Sigmoid colon (tissue), 6 donors: ENCODE measurements at regions not wholly inside any gene's neighbourhood (a gene's known extent, or its start where the extent isn't known, plus 50 kb on each side); places are given as distances from the start of the nearest gene placed in this dataset.

Experiments used
- DNase-seq: peaks from one replicate; pipeline ENCODE4 v3.0.0-alpha.2; 2019
- H3K27ac ChIP-seq, 4 donors: fragments of 200-600 bp; sonication (generic); one replicate each; pipeline ENCODE4 v1.5.1; 2016 to 2019; ENCODE audit warnings: mild to moderate bottlenecking in 1 of 4
- H3K27me3 ChIP-seq, 3 donors: fragments of 200-600 bp; sonication (generic); one replicate each; pipeline ENCODE4 v1.5.1; 2019; ENCODE audit warnings: mild to moderate bottlenecking in 1 of 3
- H3K36me3 ChIP-seq, 4 donors: fragments of 200-600 bp; sonication (generic); one replicate each; pipeline ENCODE4 v1.5.1; 2016 to 2019
- H3K4me1 ChIP-seq, 4 donors: fragments of 200-600 bp; sonication (generic); one replicate each; pipeline ENCODE4 v1.5.1; 2017 to 2019
- H3K4me3 ChIP-seq, 4 donors: fragments of 200-600 bp; sonication (generic); one replicate each; pipeline ENCODE4 v1.5.1; 2017 to 2019; ENCODE audit warnings: mild to moderate bottlenecking in 2 of 4, moderate library complexity in 1 of 4
- H3K9me3 ChIP-seq, 4 donors: fragments of 200-600 bp in 3 of 4; sonication (generic) in 3 of 4; one replicate each; pipeline versions ENCODE4 v1.5.1 to v1.6.1; 2013 to 2019
- EP300 ChIP-seq, 4 donors: sonication (generic); formaldehyde crosslinking; IDR thresholded peaks; one replicate each; pipeline ENCODE4 v1.6.1; 2017; ENCODE audit warnings: antibody characterized with exemption in 4 of 4
- POLR2A ChIP-seq, 2 donors: fragments of 450-650 bp; IDR thresholded peaks; one replicate each; pipeline ENCODE4 v1.6.1; 2016; ENCODE audit warnings: antibody characterized with exemption in 2 of 2, mild to moderate bottlenecking in 2 of 2, moderate library complexity in 2 of 2
- POLR2AphosphoS5 ChIP-seq, 4 donors: sonication (generic); formaldehyde crosslinking; IDR thresholded peaks; one replicate each; pipeline ENCODE4 v1.6.1; 2017; ENCODE audit warnings: antibody characterized with exemption in 4 of 4
- WGBS, 2 donors: extraction: QIAGEN DNeasy Blood & Tissue Kit; methylation state at CpG; one replicate each; pipeline ENCODE4 v1.1.7; 2013; 5-methylcytosine and 5-hydroxymethylcytosine counted together
- intact Hi-C: fragments of 100-400 bp; cut with DNase I; formaldehyde crosslinking; loops from one replicate; pipeline ENCODE4 v1.15.1; 2023
- TF ChIP-seq, protein P1 (sequence below), 4 experiments: fragments of 450-650 bp in 3 of 4; fragments of 200-600 bp in 1 of 4; IDR thresholded peaks; one replicate each; pipeline ENCODE4 v1.5.1; 2016 to 2019; ENCODE audit warnings: antibody characterized with exemption in 4 of 4, mild to moderate bottlenecking in 3 of 4, moderate library complexity in 2 of 4
- donor health status: healthy with polysubstance abuse.
- donor health status: healthy.

DNA sequence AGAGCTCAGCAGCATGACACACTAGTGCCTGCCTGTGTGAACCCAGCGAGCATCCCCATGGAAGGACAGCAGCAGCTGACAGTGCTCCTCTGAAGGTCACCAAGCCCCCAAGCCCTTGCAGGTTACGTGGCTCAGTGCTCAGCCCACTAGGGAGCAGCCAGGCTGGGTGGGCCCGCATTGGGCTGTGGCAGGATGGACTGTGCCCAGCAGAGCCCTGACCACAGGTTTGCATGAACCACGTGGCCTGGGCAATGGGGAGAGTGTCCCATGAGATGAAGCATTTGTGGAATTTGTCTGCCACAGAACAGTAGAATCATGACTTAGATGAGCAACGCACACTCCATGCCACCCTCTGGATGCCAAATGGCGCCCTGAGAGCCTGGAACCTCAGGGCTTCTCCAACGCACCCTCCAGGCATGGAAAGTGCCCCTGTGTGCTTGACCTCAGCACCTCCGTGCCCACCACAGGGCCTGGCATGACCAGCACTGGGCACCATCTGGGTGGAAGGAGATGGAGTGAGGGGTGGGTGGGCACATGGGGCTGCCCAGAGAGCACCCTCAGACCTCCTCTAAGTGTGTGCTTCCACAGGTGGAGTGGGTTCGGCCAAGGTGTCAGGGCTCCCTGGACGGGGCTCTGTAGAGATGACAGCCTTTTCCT is 216.1 kb upstream of the RAB6C start:
- Histone ChIP-seq H3K4me1 (peaks cover 0 to 9% (median 8%) of the 10 kb centered on the region in 4 donors), H3K27ac (no peak overlapping the region), H3K9me3 (no peaks in the 10 kb centered on the region), H3K4me3 (no peak overlapping the region), H3K36me3 (no peaks in the 10 kb centered on the region), H3K27me3 (peaks cover 0 to 4% (median 0%) of the 10 kb centered on the region in 3 donors)
- no peak for DNase-seq
- 83 to 90% methylated on average over 10 of the region's 10 CpGs for WGBS, 2 donors
- intact Hi-C loops = no loop called here
- TF ChIP-seq POLR2A (IDR thresholded peaks at IDR 0.05) (no peak), POLR2AphosphoS5 (IDR thresholded peaks at IDR 0.05) (no peak), EP300 (IDR thresholded peaks at IDR 0.05) (no peak)
- TF ChIP-seq, protein P1, sequence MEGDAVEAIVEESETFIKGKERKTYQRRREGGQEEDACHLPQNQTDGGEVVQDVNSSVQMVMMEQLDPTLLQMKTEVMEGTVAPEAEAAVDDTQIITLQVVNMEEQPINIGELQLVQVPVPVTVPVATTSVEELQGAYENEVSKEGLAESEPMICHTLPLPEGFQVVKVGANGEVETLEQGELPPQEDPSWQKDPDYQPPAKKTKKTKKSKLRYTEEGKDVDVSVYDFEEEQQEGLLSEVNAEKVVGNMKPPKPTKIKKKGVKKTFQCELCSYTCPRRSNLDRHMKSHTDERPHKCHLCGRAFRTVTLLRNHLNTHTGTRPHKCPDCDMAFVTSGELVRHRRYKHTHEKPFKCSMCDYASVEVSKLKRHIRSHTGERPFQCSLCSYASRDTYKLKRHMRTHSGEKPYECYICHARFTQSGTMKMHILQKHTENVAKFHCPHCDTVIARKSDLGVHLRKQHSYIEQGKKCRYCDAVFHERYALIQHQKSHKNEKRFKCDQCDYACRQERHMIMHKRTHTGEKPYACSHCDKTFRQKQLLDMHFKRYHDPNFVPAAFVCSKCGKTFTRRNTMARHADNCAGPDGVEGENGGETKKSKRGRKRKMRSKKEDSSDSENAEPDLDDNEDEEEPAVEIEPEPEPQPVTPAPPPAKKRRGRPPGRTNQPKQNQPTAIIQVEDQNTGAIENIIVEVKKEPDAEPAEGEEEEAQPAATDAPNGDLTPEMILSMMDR (IDR thresholded peaks at IDR 0.05) = no peak

DNA sequence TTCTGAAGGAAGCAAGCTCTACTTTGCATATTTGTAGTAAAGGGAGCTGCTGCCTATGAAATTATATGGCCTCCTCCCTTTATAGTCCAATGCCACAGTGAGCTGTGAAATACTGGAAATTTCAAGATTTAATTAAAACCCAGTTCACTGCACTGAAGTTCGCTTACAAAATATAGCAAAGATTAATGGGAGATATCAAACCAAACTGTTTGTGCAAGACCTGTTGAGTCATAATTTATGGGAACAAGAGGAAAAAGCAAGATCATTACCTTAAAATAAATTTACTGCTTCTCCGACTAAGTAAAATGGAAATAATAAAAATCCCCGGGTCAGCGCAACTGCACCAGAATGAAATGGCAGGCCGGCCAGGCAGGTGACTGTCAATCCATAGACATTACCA is 215.5 kb upstream of the RAB6C start:
- no peaks in the 10 kb centered on the region for H3K36me3 ChIP-seq
- H3K4me1 ChIP-seq = peaks cover 0 to 3% (median 2%) of the 10 kb centered on the region in 4 donors
- H3K9me3 ChIP-seq = no peaks in the 10 kb centered on the region
- no peak overlapping the region for H3K27ac ChIP-seq
- 68 to 84% methylated on average over 5 of the region's 5 CpGs for WGBS, 2 donors
- no peak for DNase-seq
- intact Hi-C loops = no loop called here
- peaks cover 0 to 4% (median 0%) of the 10 kb centered on the region in 3 donors for H3K27me3 ChIP-seq
- H3K4me3 ChIP-seq = no peak overlapping the region
- no peak for TF ChIP-seq POLR2AphosphoS5 (IDR thresholded peaks at IDR 0.05)

DNA sequence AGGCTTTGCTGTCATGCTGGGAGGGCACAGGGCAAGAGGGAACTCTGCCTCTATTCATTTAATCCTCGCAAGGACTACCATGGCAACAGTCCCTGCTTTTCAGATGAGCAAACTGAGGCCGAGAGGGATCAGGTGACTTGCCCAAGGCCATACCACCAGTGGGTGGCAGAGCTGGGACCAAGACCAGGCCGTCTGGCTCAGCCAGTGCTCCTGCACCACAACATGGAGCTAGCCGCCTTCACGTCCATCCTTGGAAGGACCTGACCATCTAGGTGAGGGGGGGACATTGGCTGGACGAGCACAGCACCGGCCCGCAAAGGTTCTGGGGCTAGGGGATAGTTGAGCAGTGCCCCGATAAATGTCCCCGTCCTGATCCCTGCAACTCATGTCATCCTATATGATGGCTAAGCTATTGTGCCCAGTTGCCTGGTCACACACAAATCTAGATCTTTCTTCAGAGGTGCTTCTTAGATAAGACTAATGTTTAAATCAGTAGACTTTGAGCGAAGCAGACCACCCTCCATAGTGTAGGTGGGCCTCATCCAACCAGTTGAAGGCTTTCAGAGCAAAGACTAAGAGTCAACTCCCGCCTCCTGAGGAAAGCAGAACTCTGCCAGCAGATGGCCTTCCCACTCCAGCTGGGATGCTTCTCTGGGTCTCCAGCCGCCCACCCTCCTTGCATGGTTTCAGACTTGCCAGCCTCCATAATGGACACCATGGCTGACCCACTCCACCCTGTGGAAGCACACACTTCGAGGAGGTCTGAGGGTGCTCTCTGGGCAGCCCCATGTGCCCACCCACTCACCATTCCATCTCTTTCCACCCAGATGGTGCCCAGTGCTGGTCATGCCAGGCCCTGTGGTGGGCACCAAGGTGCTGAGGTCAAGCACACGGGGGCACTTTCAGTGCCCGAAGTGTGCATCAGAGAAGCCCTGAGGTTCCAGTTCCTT is 214.8 kb upstream of the RAB6C start:
- Histone ChIP-seq H3K4me1 (no peaks in the 10 kb centered on the region), H3K4me3 (no peak overlapping the region), H3K27me3 (peaks cover 0 to 4% (median 0%) of the 10 kb centered on the region in 3 donors), H3K27ac (no peak overlapping the region), H3K9me3 (no peaks in the 10 kb centered on the region), H3K36me3 (no peaks in the 10 kb centered on the region)
- TF ChIP-seq, protein P1 (IDR thresholded peaks at IDR 0.05) = no peak
- TF ChIP-seq EP300 (IDR thresholded peaks at IDR 0.05) = no peak
- TF ChIP-seq POLR2A (IDR thresholded peaks at IDR 0.05) = no peak
- TF ChIP-seq POLR2AphosphoS5 (IDR thresholded peaks at IDR 0.05) = no peak
- intact Hi-C loops = no loop called here
- no peak for DNase-seq
- 79 to 87% methylated on average over 16 of the region's 16 CpGs for WGBS, 2 donors

DNA sequence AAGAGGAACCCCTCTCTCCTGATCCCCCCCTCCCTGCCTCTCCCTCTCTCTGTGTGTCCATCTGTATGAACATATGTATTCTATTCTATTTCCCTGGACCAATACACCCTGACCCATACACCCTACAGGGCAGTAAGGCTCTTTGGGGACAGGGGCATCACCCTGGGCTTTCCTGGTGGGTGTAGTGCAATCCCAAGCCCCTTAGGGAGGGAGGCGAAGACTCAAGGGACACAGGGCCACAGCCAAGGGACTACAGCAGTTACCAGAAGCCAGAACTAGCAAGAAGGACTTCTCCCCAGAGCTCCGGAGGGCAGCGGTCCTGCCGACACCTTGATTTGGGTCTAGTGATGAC is 214.2 kb upstream of the RAB6C start:
- Histone ChIP-seq H3K9me3 (no peaks in the 10 kb centered on the region), H3K27ac (no peak overlapping the region), H3K4me1 (no peaks in the 10 kb centered on the region), H3K4me3 (no peak overlapping the region), H3K36me3 (no peaks in the 10 kb centered on the region), H3K27me3 (peaks cover 0 to 4% (median 0%) of the 10 kb centered on the region in 3 donors)
- DNase-seq = no peak
- intact Hi-C loops = no loop called here
- WGBS, 2 donors = 82 to 90% methylated on average over 4 of the region's 4 CpGs
- TF ChIP-seq, protein P1 (IDR thresholded peaks at IDR 0.05) = no peak
- TF ChIP-seq POLR2A (IDR thresholded peaks at IDR 0.05) (no peak), POLR2AphosphoS5 (IDR thresholded peaks at IDR 0.05) (no peak)

DNA sequence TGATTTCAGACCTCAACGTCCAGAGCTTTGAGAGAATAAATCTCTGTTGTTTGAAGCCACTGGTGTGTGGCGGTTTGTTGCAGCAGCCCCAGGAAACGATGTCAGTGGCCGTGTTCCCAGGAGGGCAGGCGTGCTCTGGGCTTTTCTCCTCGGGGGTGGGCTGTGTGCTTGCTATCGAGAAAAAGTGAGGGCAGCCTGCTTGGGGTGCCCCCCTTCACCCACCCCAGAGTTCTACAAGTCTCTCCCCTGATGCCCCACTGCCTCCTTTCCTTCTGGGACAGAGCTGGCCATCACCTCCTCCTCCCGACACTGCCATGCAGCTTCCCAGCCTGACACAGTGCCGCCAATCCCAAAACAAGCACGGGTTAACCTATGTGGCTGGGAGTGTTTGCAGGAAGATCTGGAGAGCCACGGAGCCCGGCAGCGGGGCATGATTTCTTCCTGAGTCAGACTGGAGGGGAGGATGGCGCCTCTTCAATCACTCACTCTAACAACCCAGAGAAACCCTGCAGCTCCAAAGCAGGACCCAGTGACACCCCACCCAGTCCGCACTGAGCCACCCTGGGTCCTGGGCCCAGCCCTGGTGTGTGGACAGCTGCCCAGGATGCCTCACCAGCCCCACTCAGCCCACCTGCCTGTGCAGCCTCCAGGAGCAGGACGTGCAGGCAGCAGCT is 213.7 kb upstream of the RAB6C start:
- Histone ChIP-seq H3K36me3 (no peaks in the 10 kb centered on the region), H3K27ac (no peak overlapping the region), H3K27me3 (peaks cover 0 to 4% (median 0%) of the 10 kb centered on the region in 3 donors), H3K9me3 (no peaks in the 10 kb centered on the region), H3K4me3 (no peak overlapping the region), H3K4me1 (no peaks in the 10 kb centered on the region)
- TF ChIP-seq EP300 (IDR thresholded peaks at IDR 0.05) (no peak), POLR2A (IDR thresholded peaks at IDR 0.05) (no peak), POLR2AphosphoS5 (IDR thresholded peaks at IDR 0.05) (no peak)
- TF ChIP-seq, protein P1 (IDR thresholded peaks at IDR 0.05) = no peak
- intact Hi-C loops = no loop called here
- DNase-seq = no peak
- WGBS, 2 donors = 51 to 56% methylated on average over 16 of the region's 16 CpGs
